GM21360 (cell line): ENCODE measurements at regions not wholly inside any gene's neighbourhood (a gene's known extent, or its start where the extent isn't known, plus 50 kb on each side); places are given as distances from the start of the nearest gene placed in this dataset.

Experiments
- ATAC-seq: cut with Tn5 transposase; IDR thresholded peaks from one replicate; pipeline ENCODE4 v1.9.1; 2021; ENCODE audit warnings: mild to moderate bottlenecking, moderate library complexity; ENCODE audit not compliant: unreplicated experiment

DNA sequence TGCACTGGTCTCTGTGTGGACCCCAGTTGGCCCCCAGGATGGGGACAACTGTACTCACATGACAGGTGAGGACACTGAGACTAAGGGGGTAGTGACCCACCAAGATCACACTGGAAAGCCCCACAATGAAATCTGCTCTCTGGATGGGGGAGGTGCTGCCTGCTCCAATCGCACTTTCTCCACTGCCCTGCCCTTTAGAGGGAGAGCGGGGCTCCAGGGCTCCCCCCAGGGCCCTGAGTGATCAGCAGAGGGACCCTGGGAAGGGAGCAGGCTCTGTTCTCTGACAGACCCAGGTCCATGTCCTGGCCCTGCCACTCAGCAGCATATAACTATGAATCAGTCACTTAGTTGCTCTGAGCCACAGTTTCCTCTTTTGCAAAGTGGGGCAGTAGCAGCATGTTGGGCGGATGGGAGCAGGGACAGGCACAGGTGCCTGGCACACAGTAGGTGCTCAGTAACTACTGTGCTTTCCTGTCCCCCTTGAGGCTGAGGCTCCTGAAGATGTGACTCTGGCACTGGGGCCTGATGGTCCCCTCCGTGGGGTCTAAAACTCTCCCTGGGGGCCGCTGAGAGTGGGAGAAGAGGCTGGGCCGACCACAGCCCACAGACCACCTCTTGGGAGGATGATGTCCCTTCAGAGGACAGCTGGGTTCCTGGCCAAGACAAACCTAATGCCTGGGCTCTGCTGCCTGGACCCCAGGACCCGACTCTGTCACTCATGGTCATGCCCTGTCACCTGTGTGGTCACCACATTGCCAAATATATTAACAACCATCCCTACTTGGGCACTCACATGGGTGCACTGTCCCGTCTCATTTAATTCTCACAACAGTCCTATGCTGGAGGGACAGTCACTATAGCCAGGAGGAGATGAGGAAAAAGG lies 222.7 kb downstream of the PTPRU start:
- ATAC-seq = no peak

GRCh38 chr1:29457496-29458368 lies 221.4 kb downstream of the PTPRU start:
- no peak for ATAC-seq

- ATAC-seq = no peak
Measured at GRCh38 chr1:29456685-29457435, 220.5 kb downstream of the PTPRU start.

- no peak for ATAC-seq
Measured at GRCh38 chr1:29455781-29456180, 219.5 kb downstream of the PTPRU start.

GRCh38 chr1:29454616-29455380 lies 218.5 kb downstream of the PTPRU start:
- no peak for ATAC-seq

- ATAC-seq = no peak
Measured at GRCh38 chr1:29453502-29454240, 217.3 kb downstream of the PTPRU start.

GRCh38 chr1:29452463-29453230 lies 216.3 kb downstream of the PTPRU start:
- no peak for ATAC-seq

- no peak for ATAC-seq
Measured at GRCh38 chr1:29451368-29451892, 215.1 kb downstream of the PTPRU start.

- no peak for ATAC-seq
Measured at GRCh38 chr1:29450591-29450990, 214.3 kb downstream of the PTPRU start.

GRCh38 chr1:29448456-29449235 lies 212.3 kb downstream of the PTPRU start:
- ATAC-seq = no peak

- no peak for ATAC-seq
Measured at GRCh38 chr1:29447368-29447767, 211.0 kb downstream of the PTPRU start.

DNA sequence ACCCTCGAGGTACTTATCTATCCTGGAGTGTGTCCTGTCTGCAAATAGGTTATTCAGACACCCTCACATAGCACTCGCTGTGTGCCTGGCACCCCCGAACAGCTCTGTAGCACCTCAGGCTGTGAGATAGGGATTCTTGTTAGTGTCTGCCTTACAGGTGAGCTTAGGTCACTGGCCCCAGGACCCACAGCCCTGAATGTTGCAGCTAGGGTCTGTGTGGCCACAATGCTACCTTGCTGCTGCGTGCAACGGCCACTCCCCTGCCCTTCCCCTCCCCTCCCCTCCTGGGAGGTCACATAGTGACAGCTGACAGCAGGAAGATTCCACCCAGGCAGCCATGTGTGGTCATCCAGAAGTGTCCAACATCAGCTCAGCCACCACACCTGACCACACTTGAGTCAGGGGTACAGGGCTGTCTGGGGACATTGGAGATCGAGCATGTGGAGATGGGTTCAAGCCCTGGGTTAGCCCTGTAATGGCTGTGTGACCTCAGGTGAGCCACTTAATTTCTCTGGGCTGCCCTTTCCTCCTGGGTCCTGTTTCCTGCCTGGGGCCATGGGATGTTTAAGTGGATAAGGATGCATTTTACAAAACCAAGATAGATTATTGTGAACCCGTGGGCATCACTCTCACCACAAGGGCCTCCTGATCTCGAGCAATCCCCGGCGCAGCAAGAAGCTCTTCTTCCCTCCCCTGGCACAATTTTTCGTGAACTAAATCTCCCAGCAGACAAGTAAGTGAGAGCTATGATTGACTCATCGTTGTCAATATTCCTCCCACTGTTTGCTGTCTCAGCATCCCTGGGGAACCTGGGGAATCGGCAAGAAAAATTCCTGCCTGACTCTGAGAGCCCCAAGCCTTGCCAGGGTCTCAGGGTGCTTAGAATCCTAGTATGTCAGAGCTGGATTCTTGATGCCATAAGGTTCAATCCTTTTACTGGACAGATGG lies 208.7 kb downstream of the PTPRU start:
- no peak for ATAC-seq

- ATAC-seq = no peak
Measured at GRCh38 chr1:29444081-29444715, 207.9 kb downstream of the PTPRU start.

- ATAC-seq = no peak
Measured at GRCh38 chr1:29441916-29442668, 205.8 kb downstream of the PTPRU start.

DNA sequence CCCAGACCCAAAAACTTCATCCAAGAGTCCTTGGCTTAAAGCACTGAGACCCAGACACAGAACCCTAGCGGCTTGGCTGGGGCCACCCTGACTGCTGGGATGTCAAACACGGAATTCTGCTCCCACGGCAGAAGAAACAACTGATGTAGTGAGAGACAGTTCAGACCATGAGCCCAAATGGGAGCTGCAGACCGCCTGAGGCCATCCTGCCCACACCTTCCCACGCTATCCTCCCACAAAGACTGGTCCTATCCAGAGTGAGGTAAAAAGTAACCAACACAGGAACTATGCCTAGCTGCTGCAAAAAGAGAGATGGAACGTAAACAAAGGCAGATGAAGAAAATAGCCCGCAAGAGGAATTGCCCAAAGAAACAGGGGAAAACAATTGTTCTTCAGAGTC lies 203.3 kb downstream of the PTPRU start:
- ATAC-seq = no peak

GRCh38 chr1:29438991-29439390 lies 202.7 kb downstream of the PTPRU start:
- ATAC-seq = no peak
